T-helper 2 cell (primary cell): ENCODE measurements at regions not wholly inside any gene's neighbourhood (a gene's known extent, or its start where the extent isn't known, plus 50 kb on each side); places are given as distances from the start of the nearest gene placed in this dataset.

Source experiments
- DNase-seq, 5 experiments: peaks; one replicate each; pipeline versions ENCODE4 v3.0.0 to v3.0.0-alpha.2; 2012 to 2022

DNA sequence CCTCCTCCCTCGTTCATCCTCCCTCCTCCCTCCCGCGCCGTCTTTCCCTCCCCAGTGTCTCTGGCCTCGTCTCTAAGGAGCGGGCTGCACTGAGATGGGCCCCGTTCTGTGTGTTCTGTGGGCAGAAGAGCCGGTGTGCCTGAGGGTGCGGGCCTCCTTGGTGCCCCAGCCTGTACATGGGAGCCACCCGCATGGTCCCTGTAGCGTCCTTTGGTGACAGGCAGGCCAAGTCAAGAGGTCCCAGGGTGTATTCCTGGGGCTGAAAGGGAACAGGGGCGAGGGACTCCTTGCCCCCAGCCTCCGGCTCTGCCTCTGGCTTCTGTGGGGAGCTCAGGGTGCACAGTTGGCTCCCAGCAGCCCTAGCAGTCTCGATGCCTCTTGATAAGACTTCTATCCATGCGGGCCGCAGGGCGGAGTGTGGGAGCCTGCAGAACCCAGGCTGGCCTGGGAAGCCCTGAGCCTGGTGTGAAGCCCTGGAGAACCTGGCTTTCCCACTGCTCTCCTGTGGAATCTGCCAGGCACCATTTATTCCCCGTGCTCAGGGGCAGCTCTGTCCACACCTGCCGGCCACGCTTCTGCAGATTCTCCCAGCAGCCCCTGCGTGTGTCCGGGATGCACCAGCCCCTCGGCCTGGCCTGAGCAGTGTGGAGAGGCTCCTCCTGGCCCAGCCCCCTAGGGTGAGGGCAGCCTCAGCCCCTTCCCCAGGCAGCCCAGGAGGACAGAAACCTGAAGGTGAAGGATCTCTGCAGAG, 181.3 kb downstream of the KIF26A start:
- DNase-seq: no peak

DNA sequence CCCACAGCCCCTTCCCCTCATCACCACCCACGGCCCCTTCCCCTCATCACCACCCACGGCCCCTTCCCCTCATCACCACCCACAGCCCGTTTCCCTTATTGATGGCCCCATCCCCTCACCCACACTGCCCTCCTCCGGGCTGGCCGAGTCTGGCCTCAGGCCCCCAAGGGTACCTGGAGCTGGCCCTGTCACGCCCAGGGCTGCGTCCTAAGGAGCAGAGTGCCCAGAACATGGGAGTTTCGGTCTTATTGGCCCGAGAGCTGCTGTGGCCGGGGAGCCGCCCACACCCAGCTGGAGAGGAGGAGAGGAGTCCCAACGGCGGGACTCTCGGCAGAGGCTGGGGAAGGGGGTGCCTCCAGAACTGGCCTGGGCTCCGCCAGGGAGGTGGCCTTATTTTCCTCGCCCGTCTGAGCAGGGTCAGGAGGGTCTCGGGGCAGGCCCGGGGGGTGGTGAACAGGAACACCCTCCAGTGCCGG, 182.3 kb downstream of the KIF26A start:
- DNase-seq: no peak

DNA sequence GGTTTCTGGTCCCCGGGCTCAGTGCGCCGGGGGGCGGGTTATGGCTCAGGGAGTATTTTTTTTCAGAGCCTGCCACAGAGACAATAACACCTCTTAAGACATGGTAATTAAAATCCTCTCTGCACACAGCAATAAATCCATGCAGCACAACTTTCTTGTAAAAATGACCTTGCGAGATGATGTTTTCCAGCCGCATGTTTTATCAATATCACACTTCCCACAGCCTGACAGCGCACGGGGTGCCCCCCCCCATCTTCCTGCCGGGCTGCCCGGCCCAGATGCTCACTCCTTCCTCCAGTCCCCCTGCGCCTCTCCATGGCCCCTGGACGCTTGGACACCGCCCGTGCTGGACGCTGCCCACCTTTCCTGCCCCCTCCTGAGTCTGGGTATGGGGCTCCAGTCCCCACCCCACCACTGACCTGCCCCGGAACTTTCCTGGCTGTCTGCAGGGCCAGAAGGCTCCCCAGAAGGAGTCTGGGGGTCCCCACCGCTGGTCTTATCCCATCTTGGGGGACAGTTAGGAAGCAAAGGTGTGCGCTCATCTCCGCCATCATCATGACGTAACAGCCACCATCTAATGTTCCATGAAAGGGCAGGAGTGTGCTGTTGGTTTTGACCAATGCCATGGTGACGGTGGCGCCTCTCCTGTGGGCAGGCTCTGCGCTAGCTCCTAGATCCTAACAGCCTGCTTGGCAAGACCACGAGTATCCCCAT, 182.9 kb downstream of the KIF26A start:
- DNase-seq: no peak

DNA sequence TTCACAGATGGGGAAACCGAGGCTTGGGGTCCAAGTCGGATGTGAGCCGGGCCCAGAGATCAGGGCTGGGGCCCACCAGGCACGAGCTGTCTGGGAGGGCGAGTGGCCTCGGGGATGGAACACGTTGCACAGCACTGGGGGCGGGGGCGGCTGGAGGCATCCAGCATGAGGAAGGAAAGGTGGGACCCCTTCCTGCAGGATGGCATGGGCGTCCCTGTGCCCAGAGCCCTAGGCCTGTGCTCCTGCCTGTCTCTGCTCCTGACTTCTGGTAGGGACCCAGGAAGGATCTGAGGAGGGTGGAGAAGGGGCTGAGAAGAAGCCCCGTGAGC, 183.4 kb downstream of the KIF26A start:
- no peak for DNase-seq

DNA sequence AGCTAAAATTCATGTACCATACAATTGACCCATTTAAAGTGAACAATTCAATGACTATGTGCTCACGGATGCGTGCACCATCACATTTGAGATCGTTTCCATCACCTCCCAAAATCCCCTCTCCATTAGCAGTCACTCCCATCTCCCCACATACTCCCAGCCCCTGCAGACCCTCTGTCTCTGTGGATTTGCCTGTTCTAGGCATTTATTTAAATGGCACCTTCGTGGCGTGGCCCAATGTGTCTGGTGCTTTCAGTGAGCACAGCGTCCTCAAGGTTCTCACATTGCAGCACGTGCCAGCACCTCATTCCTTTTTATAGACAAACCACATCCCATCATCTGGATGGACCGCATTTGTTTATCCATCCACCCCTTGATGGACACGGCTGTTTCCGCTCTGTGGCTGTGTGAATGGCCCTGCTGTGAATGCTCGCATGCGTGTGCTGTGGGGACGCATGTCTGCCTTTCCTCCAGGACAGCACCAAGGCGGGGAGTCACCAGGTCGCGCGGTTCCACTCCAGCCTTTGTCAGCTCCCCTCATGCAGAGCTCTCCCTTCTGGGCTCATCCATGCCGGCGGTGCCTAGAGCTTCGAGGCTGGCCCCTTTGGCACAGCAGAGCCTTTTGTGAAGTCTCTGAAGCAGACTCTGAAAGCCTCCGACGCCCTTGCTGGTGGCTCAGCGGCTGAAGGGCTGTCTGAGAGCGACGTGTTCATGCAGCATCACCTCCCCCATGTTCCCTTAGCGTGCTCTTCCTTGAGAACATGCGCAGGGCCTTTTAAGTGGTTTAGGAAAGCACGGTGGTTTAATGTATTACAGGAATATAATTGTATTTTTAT, 184.4 kb downstream of the KIF26A start:
- DNase-seq: no peak

DNA sequence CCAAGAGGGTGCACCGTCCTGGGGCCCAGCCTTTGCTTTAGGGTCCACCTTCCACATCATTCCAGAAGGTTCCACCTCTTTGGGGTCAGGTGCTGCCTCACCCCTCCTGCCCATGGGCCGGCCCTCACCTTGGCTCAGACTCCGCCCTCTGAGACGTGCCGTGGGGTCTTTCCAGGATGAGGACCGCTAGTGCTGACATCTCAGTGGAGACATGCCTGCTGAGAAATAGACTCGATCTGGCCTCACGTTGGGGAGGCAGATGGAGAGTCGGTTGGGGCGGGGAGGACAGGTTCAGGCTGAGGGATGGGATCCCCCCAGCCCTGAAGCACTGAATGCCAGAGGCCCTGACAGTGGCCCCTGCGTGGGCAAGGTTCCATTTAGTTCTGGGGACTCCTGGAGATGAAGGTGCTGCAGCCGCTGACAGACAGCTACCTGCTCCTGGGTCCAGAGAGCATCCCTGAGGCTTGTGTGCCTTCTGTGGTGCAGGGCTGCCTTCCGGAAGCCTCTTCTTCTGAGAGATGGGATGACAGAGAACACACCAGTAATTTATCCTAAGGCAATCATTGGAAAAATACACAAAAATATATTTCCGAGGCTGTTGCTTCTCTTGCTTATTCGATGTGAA, 185.3 kb downstream of the KIF26A start:
- no peak for DNase-seq

DNA sequence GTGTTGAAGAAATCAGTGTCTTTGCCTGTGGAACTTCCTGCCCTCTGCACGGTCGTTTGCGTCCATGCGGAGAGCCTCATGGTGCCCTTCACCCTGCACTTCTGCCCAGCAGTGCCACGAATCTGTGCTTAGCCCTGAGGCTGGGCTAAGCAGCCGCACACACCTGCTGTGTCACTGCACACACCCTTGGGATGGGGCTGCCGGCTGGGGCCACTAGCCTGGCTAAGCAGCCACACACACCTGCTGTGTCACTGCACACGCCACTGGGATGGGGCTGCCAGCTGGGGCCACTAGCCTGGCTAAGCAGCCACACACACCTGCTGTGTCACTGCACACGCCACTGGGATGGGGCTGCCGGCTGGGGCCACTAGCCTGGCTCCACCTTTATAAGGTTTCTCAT, 188.5 kb downstream of the KIF26A start:
- no peak for DNase-seq

DNA sequence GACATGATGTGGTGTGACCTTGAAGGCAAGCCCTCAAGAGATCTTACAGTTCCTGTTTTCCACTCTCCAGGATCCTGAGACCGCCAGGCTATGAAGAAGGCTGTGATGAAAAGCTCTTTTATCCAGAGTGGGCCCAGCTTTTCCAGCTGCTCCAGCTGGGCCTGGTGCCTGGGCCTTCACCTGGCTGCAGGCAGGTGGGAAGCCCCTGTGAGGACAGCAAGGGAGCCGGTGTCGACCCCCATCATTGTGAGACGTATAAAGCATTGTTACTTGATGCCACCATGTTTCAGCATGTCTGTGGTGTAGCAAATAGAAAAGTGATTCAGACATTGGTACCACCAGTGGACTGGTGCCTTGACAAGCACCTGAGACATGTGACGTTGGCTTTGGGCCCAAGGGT, 190.2 kb downstream of the KIF26A start:
- no peak for DNase-seq

DNA sequence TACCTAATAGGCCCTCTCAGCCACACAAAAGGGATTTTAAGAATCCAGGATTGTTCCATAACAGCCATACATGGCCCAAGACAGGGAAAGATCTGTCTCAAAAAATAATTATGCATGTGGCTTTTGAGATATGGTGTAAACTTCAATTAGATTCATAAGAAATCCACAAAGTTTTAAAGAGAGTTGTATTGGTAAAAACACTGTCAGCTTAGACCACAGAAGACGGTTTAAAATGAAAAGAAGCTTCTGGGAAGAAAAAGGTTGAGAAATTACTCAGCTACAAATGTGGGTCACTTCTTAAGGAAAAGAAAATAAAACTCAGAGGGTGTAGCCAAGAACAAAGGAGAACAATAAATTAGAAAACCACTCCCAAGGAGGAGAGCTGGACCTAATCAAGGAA, 191.4 kb downstream of the KIF26A start:
- no peak for DNase-seq

DNA sequence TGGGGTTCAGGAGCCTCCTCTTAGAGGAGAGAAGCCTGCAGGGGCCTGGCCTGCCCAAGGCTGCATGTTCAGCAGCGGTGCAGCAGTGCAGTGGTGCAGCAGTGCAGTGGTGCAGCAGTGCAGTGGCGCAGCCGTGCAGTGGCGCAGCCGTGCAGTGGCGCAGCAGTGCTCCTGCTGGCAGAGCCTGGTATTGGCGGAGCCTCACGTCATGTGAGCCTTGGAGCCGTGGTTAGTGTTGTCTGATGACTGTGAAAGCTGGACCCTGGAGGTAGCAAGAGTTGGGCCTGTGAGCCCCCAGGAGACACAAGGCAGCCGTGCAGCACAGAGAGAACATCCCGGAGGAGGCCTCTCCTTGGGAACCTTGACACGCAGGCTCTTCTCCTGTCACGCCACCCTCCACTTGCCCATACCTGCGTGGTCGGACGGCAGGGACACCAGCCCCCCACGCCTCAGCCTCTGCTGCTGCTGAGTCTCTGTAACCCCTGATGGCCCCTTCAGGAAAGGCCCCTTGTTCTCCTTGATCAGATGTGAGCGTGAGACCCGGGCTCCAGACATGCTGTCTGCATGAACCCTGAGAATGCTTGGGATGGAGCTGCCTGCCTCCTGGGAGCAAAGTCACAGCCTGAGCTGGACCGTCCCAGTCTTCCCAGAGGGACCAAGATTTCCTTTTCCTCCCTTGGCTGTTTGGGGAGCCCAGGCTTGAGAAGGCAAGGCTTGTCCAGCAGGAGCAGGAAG, 193.7 kb downstream of the KIF26A start:
- DNase-seq: no peak

DNA sequence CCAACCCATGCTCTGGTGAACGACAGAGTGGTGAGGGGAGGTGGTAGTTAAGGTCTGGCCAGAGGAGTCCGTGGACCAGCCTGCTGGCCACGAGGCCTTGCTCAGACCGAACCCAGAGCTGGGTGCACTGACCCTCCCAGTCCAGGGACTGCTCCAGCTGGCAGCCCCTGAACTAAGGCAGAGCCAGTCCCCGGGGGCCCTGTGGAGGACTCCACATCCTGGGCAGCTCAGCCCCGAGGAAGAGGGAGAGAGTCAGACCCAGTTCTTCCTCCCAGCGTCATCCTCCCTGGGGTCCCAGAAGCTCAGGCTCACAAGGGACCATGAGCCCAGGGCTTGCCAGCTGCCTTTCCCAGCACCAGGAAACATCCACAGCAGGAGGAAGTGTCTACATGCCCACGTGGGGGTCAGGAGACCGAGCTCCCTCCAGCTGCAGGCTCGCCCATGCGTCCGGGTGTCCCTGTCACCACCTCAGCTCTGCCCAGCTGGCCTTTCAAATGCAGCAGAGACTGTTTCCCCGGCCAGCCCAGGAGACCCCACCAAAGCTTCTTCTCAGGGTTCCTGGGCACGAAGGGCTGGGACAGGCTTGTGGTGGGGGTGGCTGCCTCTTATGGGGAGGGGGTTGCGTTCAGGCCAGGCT, 194.4 kb downstream of the KIF26A start:
- DNase-seq: no peak

DNA sequence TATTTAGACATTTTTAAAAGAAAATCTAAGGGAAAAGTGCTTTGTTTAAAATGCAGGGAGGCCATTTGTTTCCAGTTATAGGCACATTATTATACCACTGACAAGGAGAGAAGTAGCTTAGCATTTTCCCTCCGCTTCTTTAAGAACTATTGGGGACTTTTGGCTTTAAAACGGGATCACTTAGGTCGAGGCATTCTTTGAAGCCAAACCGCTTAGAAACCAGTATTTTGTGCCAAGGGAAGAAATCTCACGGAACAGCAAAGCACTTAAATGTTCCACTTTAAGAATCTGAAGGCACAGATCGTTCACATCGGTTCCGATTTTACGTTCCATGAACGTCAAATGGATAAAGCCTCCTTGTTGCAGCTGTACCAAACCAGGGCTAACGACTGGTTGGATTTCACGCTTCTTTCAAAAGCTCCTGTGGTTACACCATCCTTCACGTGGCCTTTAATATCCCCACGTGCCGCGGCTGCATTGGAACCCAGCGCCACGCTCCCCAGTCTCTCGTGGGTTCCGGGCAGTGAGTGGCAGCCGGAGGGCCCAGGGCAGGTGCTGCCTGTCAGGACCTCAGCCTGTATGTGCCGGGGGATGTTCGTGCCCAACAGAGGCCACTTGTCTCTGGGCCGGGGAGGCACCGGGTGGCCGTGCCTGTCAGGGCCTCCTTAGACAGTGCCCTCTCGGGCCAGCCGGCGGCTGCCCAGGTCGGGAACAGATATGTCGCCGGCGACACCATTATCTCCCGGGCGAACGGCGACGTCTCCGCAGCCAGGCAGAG, 195.4 kb downstream of the KIF26A start:
- no peak for DNase-seq

DNA sequence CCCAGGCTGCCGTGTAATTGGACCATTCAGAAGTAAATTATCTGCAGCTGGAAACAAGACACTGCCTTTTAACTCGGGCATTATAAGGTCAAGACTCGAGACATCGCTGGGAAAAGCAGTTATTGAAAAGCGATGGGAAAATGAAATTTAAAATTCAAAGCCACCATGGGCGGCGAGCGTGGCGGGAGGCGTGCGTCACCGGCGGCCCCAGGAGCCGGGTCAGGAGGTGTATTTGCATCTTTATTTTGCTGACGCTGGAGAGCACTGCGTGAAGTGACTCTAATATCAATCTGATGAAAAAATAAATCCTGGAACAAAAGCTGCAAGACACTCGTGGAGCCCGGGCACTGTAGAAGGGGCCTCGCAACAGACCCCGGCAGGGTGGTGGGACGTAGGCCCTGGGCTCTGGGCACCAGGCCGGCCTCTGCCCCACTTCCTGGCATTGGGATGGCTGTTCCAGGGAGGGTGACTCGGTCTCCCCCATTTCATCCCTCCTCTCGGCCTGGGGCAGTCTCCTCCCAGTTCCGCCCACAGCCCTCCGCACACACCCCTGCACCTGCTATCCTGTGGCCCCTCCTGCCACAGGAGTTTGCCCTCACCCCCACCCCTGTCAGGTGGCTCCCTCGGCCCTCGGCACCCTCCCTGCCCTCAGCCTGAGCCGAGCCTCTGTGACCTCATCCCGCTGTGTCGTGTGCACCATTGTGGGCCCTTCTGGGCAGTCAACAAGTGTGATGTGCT, 196.2 kb downstream of the KIF26A start:
- DNase-seq: no peak

DNA sequence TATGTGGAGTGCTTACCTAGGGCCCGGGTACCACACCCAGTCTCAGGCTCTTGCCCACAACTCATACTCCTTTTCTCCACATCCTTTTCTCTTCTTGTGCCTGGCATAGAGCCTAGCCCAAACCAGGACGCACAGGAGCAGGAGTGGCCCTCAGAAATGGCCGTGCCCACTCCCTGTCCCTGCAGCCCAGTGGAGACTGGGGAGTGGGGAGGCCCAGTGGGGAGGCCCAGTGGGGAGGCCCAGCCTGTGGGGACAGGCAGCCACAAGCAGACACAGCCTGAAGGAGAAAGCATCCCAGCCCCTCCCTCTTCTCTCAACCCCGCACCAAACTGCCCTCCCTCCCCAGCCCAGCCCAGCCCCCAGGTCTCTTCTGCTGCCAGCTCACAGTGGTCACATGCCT, 196.8 kb downstream of the KIF26A start:
- DNase-seq: no peak

DNA sequence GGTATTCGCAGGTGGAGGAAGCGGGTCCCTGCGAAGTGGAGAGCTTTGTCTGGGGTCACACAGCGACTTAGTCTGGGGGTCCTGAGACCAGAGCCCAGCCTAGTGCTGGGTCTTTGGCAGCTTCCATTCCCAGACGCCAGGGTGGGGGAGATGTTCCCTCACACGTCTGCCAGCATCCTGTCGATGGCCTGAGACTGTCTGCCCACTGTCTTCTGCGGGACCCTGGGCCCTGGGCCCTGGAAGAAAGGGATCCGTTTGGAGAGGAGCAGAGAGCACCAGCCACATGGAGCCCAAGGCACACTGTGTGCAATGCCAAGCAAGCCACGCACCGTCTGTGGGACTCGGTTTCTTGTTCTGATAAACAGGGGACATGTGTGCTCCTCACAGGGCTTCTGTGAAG, 197.2 kb downstream of the KIF26A start:
- no peak for DNase-seq

DNA sequence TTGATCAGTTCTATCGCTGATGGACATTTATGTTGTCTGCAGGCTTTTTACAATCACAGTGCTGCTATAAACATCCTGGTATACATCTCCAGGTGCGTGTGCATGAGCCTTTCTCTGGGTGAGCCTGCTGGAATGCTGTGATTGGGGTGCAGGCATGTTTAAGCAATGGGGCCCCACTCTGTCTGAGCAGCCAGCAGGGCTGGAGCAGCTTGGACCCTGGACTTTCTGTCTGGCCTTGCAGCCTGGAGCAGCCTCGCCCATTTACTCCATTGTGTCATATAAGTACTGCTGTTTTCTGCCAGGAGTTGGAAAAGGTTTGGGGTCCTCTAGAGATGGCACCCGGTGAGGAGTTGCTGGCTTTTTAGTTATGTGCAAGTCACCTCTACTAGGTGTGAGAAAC, 199.0 kb downstream of the KIF26A start:
- DNase-seq: no peak

DNA sequence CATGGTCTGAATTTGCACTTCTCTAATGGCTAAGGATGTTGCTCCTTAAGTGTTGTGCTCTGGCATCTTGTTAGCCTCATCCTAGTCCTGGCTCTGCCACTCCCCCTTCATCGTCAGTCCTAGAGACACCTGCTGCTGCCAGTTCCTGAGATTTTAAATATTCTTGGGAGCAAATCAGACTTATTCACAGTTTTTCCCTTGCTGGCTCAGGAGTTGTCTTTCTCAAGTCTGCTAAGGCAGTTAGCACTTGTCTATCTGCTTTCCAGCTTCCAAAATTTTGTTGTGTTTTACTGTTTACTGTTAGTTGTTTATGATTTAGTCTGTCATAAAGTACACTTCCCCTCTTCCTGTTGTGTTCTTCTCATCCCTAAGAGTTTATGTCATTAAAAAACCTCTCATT, 201.0 kb downstream of the KIF26A start:
- DNase-seq: no peak

DNA sequence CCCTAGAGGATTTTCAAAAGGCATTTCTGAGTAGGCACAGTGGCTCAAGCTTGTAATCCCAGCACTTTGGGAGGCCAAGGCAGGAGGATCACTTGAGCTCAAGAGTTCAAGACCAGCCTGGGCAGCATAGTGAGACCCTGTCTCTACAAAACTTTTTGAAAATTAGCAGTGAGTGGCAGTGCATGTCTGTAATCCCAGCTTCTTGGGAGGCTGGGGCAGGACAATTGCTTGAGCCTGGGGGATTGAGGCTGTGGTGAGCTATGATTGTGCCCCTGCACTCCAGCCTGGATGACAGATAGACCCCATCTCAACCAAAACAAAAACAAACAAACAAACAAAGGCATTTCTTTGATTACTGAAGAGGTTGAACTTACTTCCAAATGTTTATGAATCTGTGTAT, 201.4 kb downstream of the KIF26A start:
- DNase-seq: no peak

DNA sequence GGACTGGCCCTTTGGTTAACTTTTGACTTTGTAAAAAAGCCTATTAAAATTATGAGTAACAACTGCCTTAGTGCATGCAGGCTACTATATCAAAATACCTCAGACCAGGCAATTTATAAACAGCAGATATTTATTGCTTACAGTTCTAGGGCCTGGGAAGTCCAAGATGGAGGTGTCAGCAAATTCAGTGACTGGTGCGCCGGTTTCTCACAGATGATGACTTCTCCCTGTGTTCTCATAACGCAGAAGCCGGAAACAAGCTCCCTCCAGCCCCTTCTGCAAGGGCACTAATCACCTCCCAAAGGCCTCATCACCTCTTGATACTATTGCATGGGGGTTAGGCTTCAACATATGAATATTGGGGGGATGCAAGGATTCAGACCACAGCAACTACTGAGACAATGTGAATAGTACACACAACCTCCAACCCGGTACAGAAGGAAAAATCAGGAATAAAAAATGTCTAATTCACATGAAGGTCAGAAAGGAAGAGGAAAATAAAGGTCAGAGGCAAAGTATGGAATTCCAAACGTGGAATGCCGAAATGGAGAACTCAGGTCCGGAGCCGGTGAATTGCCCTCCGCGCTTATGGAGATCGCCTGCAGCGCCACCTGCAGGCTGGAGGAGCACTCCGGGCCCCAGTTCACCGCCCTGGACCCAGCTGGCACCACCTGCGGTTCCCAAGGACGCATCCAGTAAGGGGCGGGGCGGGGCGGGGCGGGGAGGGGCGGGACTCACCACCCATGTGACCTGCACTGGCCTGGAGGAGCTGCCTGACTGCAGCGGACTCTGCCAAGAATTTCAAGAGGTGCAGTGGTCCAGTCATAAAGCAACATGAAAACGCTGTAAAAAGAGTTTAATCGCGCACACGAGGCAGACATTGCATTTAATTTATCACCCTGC, 203.4 kb downstream of the KIF26A start:
- DNase-seq: peak in 1 of 5 experiments; percentile 36
